ENCODE measurements at regions not wholly inside any gene's neighbourhood (a gene's known extent, or its start where the extent isn't known, plus 50 kb on each side); places are given as distances from the start of the nearest gene placed in this dataset.

- no peak overlapping the region for H3K4me2 ChIP-seq (ENCODE audit: insufficient read depth, insufficient read length, low read length)
- H2AK5ac ChIP-seq (ENCODE audit: insufficient read length, low read length) = no peak overlapping the region
- H3K9me3 ChIP-seq (ENCODE audit: control insufficient read depth, low read depth, low read length) = no peaks in the 10 kb centered on the region
- no peak overlapping the region for H3K18ac ChIP-seq (ENCODE audit: insufficient read length, low read depth, low read length)
- H3K79me1 ChIP-seq (ENCODE audit: insufficient read depth, low read depth, low read length, poor library complexity, severe bottlenecking) = no peaks in the 10 kb centered on the region
- no peaks in the 10 kb centered on the region for H3K27me3 ChIP-seq (ENCODE audit: insufficient read depth, low read length)
- no peak overlapping the region for H3T11ph ChIP-seq (ENCODE audit: low read length)
- no peak overlapping the region for H4K8ac ChIP-seq (replicated peaks; ENCODE audit: insufficient read length, low read depth, low read length)
- Mint-ChIP-seq H3K27me3 (ENCODE audit: low read depth) (no peaks in the 10 kb centered on the region; the same call in 1 of the 2 replicates), H3K4me1 (peaks cover 10 to 16% of the 10 kb centered on the region in 2 experiments), H3K27ac (no peak overlapping the region), H3K9me3 (no peaks in the 10 kb centered on the region), H3K36me3 (ENCODE audit: insufficient read depth in 1 of 3, low read depth in 3 of 3) (no peaks in the 10 kb centered on the region), H3K4me3 (no peak overlapping the region)
- no CpG with 5 or more reads among the region's 2 CpGs for WGBS (ENCODE audit: extremely low coverage, insufficient read length, low lambda C conversion rate)
- no peaks in the 10 kb centered on the region for H3K23me2 ChIP-seq (ENCODE audit: insufficient read length, low read depth, low read length, poor library complexity, severe bottlenecking)
- H4K91ac ChIP-seq (ENCODE audit: insufficient read length, low read depth, low read length) = no peak overlapping the region
- H4K5ac ChIP-seq (ENCODE audit: insufficient read length, low read depth, low read length) = no peak overlapping the region
- no peak overlapping the region for H2AFZ ChIP-seq (ENCODE audit: low read length)
- H3K23ac ChIP-seq (ENCODE audit: insufficient read length, low read depth, low read length) = no peak overlapping the region
- no peak overlapping the region for H2BK5ac ChIP-seq (ENCODE audit: insufficient read length, low read length)
- no peak overlapping the region for H3K9ac ChIP-seq (ENCODE audit: extremely low read depth, insufficient read length, low read length)
- H2BK12ac ChIP-seq (ENCODE audit: insufficient read length, low read depth, low read length) = no peak overlapping the region
- H3K4ac ChIP-seq (ENCODE audit: low read depth, low read length) = no peak overlapping the region
- no peaks in the 10 kb centered on the region for H3K79me2 ChIP-seq (ENCODE audit: insufficient read depth, low read length)
- TF ChIP-seq CTCF (conservative IDR thresholded peaks at IDR 0.05) = no peak
- no peak for DNase-seq
- H2BK120ac ChIP-seq (ENCODE audit: low read depth, low read length, poor library complexity, severe bottlenecking) = no peak overlapping the region
- H3K14ac ChIP-seq (ENCODE audit: insufficient read depth, low read length) = no peak overlapping the region
- no peak overlapping the region for H2BK20ac ChIP-seq (ENCODE audit: low read depth, low read length, poor library complexity, severe bottlenecking)
- no peak overlapping the region for H3K27ac ChIP-seq (ENCODE audit: insufficient read length, low read depth, low read length)
- H2BK15ac ChIP-seq (ENCODE audit: low read depth, low read length) = no peak overlapping the region
- H3K56ac ChIP-seq (ENCODE audit: insufficient read length, low read depth, low read length) = no peak overlapping the region
- no peaks in the 10 kb centered on the region; the same call in 1 of the 2 replicates for H3K4me1 ChIP-seq (ENCODE audit: insufficient read depth, low read length)
- no peaks in the 10 kb centered on the region for H4K20me1 ChIP-seq (ENCODE audit: control insufficient read depth, insufficient read depth, insufficient read length)
Measured at GRCh38 chr1:182126272-182126800, 64.8 kb upstream of the ZNF648 start.

All from H9 (cell line).